MM.1S (cell line): ENCODE measurements at regions not wholly inside any gene's neighbourhood (a gene's known extent, or its start where the extent isn't known, plus 50 kb on each side); places are given as distances from the start of the nearest gene placed in this dataset.

Experiments
- DNase-seq: peaks from one replicate; pipeline ENCODE4 v3.0.0-alpha.2; 2015
- H2AFZ ChIP-seq: fragments of 300-600 bp; sonication (generic); 2 replicates; pipeline ENCODE4 v1.6.0; 2016; ENCODE audit warnings: antibody characterized with exemption, low read length
- H3F3A ChIP-seq: fragments of 300-600 bp; sonication (generic); 2 replicates; pipeline ENCODE4 v1.6.1; 2016; ENCODE audit warnings: mild to moderate bottlenecking, antibody characterized with exemption, low read length, moderate library complexity, mixed read lengths; ENCODE audit not compliant: insufficient read depth
- H3K27ac ChIP-seq: fragments of 300-600 bp; sonication (generic); 2 replicates; pipeline ENCODE4 v1.5.1; 2016; ENCODE audit warnings: mild to moderate bottlenecking, low read length
- H3K27me3 ChIP-seq: fragments of 300-600 bp; sonication (generic); replicated peaks from 2 replicates; pipeline ENCODE4 v1.6.0; 2016; ENCODE audit warnings: low read length; ENCODE audit not compliant: insufficient read depth
- H3K36me3 ChIP-seq: fragments of 300-600 bp; sonication (generic); replicated peaks from 2 replicates; pipeline ENCODE4 v1.6.1; 2016; ENCODE audit warnings: mild to moderate bottlenecking, low read length, mixed read lengths; ENCODE audit not compliant: insufficient read depth
- H3K4me1 ChIP-seq: fragments of 300-600 bp; sonication (generic); 2 replicates; pipeline ENCODE4 v1.6.1; 2016; ENCODE audit warnings: low read length, mixed read lengths
- H3K4me2 ChIP-seq: fragments of 300-600 bp; sonication (generic); 2 replicates; pipeline ENCODE4 v1.6.0; 2016; ENCODE audit warnings: low read depth, low read length
- H3K4me3 ChIP-seq: fragments of 300-600 bp; sonication (generic); 2 replicates; pipeline ENCODE4 v1.5.1; 2016; ENCODE audit warnings: low read length, mixed read lengths
- H3K79me2 ChIP-seq: fragments of 300-600 bp; sonication (generic); 2 replicates; pipeline ENCODE4 v1.6.1; 2016; ENCODE audit warnings: mixed run types, low read length, mixed read lengths
- H3K9ac ChIP-seq: fragments of 300-600 bp; sonication (generic); 2 replicates; pipeline ENCODE4 v1.6.1; 2016; ENCODE audit warnings: low read length, mixed read lengths
- H3K9me2 ChIP-seq: fragments of 300-600 bp; sonication (generic); replicated peaks from 2 replicates; pipeline ENCODE4 v1.6.1; 2016; ENCODE audit warnings: mild to moderate bottlenecking, low read length, mixed read lengths; ENCODE audit not compliant: insufficient read depth
- H3K9me3 ChIP-seq: fragments of 300-600 bp; sonication (generic); replicated peaks from 2 replicates; pipeline ENCODE4 v1.6.1; 2016; ENCODE audit warnings: mild to moderate bottlenecking, low read length, mixed read lengths; ENCODE audit not compliant: insufficient read depth
- H4K20me1 ChIP-seq: fragments of 300-600 bp; sonication (generic); 2 replicates; pipeline ENCODE4 v1.6.1; 2016; ENCODE audit warnings: mild to moderate bottlenecking, low read length, moderate library complexity, mixed read lengths; ENCODE audit not compliant: insufficient read depth
- CTCF ChIP-seq: fragments of 300-600 bp; sonication (generic); IDR thresholded peaks from 2 replicates; pipeline ENCODE4 v1.5.1; 2016; ENCODE audit warnings: antibody characterized with exemption, low read length, mixed read lengths
- EZH2 ChIP-seq: fragments of 300-600 bp; sonication (generic); optimal IDR thresholded peaks from 2 replicates; pipeline ENCODE3; 2017; ENCODE audit warnings: low read depth, mild to moderate bottlenecking, antibody characterized with exemption, low read length, mixed read lengths
- EZH2phosphoT487 ChIP-seq: fragments of 300-600 bp; sonication (generic); IDR thresholded peaks from 2 replicates; pipeline ENCODE4 v1.6.1; 2018; ENCODE audit warnings: antibody characterized with exemption, low read length

DNA sequence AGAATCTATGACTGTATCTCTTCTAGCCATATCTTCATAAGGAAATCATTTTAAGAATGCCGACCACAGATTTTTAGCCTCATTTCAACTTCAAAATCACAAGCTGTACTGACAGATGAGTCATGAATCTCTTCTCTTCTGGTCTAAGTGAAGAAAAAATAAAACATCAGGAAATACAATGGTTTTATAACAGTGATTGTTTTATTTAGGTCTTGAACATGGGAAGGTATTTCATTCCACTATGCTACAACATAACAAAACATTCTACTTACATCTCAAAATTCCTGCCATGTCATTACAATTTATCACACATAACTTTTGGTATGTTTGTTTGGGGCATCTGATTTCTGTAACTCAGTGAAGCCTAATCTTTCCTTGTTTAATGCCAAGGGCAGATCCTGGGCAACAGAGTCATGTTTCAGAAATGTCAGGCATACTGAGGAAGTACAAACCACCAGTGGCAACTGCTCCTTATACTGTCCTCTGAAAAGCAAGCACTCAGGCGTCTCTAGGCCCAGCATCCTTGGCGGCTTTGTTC is 325.0 kb downstream of the PDHA2 start:
- H3K9me2 ChIP-seq = no peaks in the 10 kb centered on the region
- H3K79me2 ChIP-seq = no peaks in the 10 kb centered on the region
- TF ChIP-seq CTCF (no peak), EZH2phosphoT487 (no peak), EZH2 (no peak)
- no peaks in the 10 kb centered on the region for H3K9me3 ChIP-seq
- H3K27me3 ChIP-seq = no peaks in the 10 kb centered on the region
- H3K4me2 ChIP-seq = no peak overlapping the region
- no peak overlapping the region for H2AFZ ChIP-seq
- H3F3A ChIP-seq = no peaks in the 10 kb centered on the region
- DNase-seq = no peak
- no peak overlapping the region for H3K4me3 ChIP-seq
- no peaks in the 10 kb centered on the region for H3K36me3 ChIP-seq
- no peaks in the 10 kb centered on the region for H3K4me1 ChIP-seq
- H4K20me1 ChIP-seq = no peaks in the 10 kb centered on the region
- H3K27ac ChIP-seq = no peak overlapping the region
- no peak overlapping the region for H3K9ac ChIP-seq

GRCh38 chr4:96166806-96167205 is 326.9 kb downstream of the PDHA2 start:
- Histone ChIP-seq H3F3A (no peaks in the 10 kb centered on the region), H3K4me2 (no peak overlapping the region), H3K9me2 (no peaks in the 10 kb centered on the region), H3K36me3 (no peaks in the 10 kb centered on the region), H3K4me1 (no peaks in the 10 kb centered on the region), H3K9ac (no peak overlapping the region), H3K4me3 (no peak overlapping the region), H3K27me3 (no peaks in the 10 kb centered on the region), H3K27ac (no peak overlapping the region), H2AFZ (no peak overlapping the region), H3K79me2 (no peaks in the 10 kb centered on the region), H4K20me1 (no peaks in the 10 kb centered on the region), H3K9me3 (no peaks in the 10 kb centered on the region)
- DNase-seq = no peak
- TF ChIP-seq CTCF (no peak), EZH2phosphoT487 (no peak), EZH2 (no peak)

DNA sequence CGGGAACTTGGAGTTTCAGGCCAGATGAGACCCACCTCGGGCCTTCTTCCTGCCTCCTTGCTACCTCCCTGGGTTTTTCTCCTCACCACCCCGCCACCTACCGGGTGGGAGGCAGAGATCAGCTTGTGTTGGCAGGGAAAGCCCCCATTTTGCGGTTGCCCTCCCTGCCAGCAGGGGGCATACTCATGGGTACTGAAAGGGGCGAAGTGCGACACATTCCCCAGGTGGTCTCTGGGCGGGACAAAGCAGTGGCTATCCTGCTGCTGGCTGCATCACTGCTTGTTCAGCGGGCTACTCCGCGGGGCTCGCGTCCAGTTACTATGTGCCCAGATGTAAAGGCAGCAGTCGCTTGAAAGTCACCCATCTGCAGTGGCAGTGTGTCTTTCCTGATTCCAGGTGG is 330.3 kb downstream of the PDHA2 start:
- Histone ChIP-seq H3K27me3 (no peaks in the 10 kb centered on the region), H4K20me1 (no peaks in the 10 kb centered on the region), H3K36me3 (no peaks in the 10 kb centered on the region), H3K4me3 (no peak overlapping the region), H3K9ac (no peak overlapping the region), H3K4me1 (no peaks in the 10 kb centered on the region), H3K4me2 (no peak overlapping the region), H3K9me3 (no peaks in the 10 kb centered on the region), H3K9me2 (no peaks in the 10 kb centered on the region), H3K79me2 (no peaks in the 10 kb centered on the region), H3F3A (no peaks in the 10 kb centered on the region), H3K27ac (no peak overlapping the region), H2AFZ (no peak overlapping the region)
- no peak for DNase-seq
- TF ChIP-seq CTCF (peak; percentile 9; the same call in 1 of the 2 replicates), EZH2 (no peak), EZH2phosphoT487 (no peak)
